HG03196 (cell line): ENCODE measurements at regions not wholly inside any gene's neighbourhood (a gene's known extent, or its start where the extent isn't known, plus 50 kb on each side); places are given as distances from the start of the nearest gene placed in this dataset.
A peak's percentile ranks its signal among the peaks of the same experiment; 100 is the strongest.
"Not testable (repeated sequence)": the region's sequence is repeated elsewhere in the genome, so short reads cannot be mapped to it uniquely, and the experiment has no call there.

Experiments
- ATAC-seq: cut with Tn5 transposase; IDR thresholded peaks from one replicate; pipeline ENCODE4 v1.9.1; 2021; ENCODE audit not compliant: unreplicated experiment

DNA sequence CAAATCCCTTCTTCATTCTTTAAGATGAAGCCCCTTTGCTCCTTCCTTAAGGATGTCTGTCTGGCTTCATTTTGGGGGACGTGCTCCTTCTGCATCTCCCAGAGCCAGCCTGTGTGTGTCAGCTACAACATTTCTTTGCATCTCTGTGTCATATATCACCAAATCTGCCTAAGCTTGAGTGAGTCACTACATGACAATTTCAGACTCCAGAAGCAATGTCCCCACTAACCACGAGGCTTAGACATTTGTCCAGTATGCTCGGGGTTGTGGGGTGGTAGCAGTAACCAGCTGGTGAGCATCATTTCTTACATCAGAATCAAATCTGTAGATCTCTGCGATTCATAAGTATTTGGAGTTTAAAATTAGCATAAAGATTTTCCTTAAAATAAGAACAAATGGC lies 54.1 kb upstream of the USP14 start:
- not testable (repeated sequence) for ATAC-seq

DNA sequence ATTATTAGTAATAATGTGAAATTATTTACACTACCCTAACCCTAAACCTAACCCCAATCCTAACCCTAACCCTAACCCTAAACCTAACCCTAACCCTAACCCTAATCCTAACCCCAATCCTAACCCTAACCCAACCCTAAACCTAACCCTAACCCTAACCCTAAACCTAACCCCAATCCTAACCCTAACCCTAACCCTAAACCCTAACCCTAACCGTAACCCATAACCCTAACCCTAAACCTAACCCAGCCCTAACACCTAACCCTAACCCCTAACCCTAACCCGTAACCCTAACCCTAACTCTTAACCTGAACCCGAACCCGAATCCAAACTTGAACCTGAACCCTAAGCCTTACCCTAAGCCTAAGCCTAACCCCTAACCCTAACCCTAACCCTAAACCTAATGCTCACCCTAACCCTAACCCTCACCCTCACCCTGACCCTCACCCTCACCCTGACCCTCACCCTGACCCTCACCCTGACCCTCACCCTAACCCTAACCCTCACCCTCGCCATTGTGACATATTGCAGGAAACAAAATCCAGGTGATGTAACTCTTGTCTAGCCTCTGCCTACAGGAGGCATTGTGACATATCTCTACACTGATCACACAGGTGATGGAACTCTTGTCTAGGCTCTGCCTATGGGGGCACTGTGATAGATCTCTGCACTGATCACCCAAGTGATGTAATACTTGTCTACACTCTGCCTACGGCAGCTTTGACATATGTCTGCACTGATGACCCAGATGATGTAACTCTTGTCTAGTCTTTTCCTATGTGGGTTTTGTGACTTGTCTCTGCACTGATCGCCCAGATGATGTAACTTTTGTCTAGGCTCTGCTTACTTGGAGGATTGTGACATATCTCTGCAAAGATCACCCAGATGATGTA lies 53.0 kb upstream of the USP14 start:
- not testable (repeated sequence) for ATAC-seq

DNA sequence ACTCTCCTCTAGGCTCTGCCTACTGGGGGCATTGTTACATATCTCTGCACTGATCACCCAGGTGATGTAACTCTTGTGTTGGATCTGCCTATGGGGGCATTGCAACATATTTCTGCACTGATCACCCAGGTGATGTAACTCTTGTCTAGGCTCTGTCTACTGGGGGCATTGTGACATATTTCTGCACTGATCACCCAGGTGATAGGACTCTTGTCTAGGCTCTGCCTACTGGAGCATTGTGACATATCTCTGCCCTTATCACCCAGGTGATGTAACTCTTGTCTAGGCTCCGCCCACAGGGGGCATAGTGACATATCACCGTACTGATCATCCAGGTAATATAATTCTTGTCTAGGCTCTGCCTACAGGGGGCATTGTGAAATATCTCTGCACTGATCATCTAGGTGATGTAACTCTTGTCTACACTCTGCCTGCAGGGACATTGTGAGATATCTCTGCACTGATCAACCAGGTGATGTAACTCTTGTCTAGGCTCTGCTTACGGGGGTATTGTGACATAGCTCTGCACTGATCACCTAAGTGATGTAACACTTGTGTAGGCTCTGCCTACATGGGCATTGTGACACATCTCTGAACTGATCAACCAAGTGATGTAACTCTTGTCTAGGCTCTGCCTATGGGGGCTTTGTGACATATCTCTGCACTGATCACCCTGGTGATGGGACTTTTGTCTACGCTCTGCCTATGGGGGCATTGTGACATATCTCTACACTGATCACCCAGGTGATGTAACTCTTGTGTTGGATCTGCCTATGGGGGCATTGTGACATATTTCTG lies 52.1 kb upstream of the USP14 start:
- ATAC-seq = not testable (repeated sequence)

DNA sequence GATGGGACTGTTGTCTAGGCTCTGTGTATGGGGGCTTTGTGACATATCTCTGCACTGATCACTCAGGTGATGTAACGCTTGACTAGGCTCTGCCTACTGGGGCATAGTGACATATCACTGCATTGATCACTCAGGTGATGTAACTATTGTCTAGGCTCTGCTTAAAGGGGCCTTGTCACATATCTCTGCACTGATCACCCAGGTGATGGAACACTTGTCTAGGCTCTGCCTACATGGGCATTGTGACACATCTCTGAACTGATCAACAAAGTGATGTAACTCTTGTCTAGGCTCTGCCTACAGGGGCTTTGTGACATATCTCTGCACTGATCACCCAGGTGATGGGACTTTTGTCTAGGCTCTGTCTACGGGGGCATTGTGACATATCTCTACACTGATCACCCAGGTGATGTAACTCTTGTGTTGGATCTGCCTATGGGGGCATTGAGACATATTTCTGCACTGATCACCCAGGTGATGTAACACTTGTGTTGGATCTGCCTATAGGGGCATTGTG lies 51.4 kb upstream of the USP14 start:
- ATAC-seq = not testable (repeated sequence)

DNA sequence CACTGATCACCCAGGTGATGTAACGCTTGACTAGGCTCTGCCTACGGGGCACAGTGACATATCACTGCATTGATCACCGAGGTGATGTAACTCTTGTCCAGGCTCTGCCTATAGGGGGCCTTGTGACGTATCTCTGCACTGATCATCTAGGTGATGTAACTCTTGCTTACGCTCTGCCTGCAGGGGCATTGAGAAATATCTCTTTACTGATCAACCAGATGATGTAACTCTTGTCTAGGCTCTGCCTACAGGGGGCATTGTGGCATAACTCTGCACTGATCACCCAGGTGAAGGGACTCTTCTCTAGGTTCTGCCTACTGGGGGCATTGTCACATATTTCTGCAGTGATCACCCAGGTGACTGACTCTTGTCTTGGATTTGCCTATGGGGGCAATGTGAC lies 50.9 kb upstream of the USP14 start:
- ATAC-seq = not testable (repeated sequence)

DNA sequence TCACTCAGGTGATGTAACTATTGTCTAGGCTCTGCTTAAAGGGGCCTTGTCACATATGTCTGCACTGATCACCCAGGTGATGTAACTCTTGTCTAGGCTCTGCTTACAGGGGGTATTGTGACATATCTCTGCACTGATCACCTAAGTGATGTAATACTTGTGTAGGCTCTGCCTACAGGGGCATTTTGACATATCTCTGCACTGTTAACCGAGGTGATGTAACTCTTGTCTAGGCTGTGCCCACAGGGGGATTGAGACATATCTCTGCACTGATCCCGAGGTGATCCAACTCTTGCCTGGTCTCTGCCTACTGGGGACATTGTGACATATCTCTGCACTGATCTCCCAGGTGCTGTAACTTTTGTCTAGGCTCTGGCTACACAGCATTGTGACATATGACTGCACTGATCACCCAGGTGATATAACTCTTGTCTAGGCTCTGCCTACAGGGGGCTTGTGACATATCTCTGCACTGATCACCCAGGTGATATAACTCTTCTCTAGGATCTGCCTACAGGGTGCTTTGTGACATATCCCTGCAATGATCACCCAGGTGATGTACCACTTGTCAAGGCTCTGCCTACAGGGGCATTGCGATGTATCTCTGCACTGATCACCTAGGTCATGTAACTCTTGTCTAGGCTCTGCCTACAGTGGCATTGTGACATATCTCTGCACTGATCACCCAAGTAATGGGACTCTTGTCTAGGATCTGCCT lies 50.3 kb upstream of the USP14 start:
- peak; percentile 53 for ATAC-seq
